ENCODE measurements at regions not wholly inside any gene's neighbourhood (a gene's known extent, or its start where the extent isn't known, plus 50 kb on each side); places are given as distances from the start of the nearest gene placed in this dataset.

DNA sequence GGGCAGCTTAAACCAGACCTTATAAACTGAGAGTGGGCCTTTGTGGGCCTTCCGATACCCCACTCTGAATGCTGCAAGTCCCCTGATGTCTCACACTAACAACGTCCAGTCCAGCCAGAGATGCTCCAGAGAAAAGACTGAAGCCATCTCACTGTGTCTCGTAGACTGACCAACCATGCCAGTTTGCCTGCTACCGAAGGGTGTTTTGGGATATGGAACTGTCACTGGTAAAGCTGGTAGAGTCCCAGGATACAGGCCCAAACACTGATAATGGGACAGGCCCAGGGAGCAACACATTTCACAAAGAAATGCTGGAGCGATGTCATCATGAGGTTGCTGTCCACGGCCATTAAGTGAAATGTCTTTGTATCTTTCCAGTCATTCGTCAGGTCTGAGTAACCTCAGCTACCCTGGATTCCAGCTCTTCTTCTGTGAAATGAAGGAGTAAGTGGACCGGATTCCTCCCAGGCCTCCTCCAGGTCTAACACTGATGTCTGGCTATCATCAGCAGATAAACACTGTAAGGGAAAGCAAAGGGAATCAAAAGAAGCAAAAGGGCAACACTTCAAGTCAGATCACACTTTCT, 81.6 kb downstream of the SLC5A7 start:
- no peak for DNase-seq (ENCODE audit: extremely low read depth, low read depth)

DNA sequence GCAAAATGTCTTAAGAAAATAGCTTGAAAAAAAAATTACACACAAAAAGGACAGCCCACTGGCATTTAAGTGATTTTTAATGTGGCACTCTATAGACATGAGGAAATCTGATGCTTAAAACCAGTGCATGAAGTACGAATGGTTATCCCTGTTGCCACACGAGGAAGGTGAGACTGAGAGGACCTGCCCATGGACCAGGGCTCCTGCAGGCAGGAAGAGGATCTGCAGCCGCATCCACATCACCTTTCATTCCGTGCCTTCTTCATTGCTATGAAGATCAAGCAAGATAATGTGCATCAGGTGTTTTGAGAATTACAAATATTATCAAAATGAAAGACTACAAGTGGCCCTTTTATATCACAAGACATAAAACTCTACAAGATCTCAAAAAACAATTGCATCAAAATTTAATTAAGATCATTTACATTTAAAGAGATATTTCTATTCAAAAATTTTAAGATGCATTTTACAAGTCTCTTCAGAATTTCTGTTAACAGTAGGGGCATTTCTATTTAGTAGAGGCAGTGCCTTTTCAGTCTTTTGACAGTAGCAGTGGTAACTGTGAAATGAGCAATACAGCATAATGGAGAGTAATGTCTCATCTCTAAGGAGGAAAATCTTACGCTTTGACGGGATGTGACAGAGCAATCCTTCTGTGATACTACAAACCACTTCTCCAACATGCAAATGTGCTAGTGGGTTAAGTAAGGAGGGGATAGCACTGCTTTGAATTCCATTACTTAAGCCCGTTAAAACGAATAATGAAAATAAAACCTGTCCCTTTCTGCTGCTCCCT, 83.4 kb downstream of the SLC5A7 start:
- DNase-seq (ENCODE audit: extremely low read depth, low read depth), result no peak

DNA sequence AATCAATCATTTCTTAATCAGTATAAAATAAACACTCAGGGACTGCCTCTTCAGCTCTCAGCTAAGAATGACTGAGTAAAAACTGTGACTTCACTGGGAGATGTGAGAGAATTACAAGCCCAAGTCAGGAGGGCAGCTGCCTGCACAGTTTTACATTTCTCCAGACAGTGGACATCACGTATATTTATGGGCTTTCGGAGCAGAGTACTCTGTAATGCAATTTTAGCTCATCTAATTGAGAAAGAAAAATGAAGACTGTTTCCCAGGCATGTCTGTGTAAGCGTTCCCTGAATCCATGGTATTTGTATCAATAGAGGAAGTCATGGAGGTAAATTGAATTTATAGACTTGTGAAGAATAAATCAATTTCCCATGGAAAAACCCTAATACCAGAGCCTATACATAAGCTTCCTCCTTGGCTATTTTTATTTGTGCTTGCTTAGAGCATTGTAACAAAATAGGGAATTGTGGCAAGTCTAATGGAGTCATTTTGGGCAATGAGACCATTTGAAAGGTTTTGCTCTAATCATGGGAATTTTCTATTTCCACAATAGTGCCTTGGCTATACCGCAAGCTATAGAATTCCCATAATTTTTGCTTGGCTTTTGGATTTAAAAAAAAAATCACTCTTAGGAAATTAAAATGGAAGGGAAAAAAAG, 87.2 kb downstream of the SLC5A7 start:
- no peak for DNase-seq (ENCODE audit: extremely low read depth, low read depth)

DNA sequence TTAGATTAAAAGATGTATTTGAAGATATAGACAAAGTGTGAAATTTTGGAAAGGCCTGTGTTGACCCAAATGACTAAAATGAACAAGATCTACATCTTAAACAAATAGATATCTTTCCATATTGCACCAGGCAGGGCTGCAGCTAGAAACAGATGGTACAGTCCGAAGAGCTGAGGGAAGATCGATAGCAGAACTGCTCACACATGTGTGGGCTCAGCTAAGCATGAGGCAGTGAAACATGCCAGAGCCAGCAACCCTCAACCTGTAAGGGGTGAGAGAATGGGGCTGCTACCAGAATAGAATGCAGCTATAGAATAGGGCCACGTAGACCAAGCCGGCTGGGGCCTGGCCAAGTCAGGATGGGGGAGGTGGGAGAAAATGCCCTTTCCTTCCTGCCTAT, 87.8 kb downstream of the SLC5A7 start:
- DNase-seq (ENCODE audit: extremely low read depth, low read depth), result no peak

DNA sequence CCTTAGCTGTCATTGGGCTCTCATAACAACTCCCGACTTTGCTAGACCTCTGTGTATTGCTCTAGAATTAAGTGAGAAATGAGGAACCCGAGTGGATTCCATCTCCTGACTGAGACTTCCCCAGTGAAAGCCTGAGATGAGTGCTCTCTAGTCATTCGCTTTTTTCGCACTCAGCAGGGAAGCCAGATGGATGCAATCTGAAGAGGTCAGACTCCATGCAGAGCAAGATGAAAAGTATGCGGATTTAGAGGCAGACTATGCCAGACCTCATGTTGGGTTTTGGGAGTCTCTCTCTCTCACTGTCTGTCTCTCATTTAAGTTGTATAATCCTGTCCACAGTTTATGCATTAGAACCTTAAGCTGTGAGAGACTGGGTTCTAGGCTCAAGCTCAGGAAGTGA, 88.6 kb downstream of the SLC5A7 start:
- no peak for DNase-seq (ENCODE audit: extremely low read depth, low read depth)

DNA sequence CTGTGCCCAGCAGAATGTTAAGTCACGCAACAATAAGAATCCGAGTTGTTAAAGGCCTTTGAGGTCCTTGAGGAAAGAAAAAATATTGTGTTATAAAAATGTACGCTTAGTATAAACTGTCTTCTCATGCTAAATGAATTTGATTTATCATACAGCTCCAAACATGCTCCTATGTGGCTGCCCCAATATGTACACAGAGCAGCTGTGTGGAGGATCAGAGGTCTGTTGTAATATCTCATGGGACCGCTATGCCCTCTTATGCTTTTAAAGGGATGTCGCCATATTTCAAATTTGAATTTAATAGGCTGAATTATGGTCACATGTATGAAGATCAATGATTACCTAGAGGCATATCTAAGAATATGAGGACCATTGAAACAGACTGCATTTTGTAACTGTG, 90.2 kb downstream of the SLC5A7 start:
- no peak for DNase-seq (ENCODE audit: extremely low read depth, low read depth)

DNA sequence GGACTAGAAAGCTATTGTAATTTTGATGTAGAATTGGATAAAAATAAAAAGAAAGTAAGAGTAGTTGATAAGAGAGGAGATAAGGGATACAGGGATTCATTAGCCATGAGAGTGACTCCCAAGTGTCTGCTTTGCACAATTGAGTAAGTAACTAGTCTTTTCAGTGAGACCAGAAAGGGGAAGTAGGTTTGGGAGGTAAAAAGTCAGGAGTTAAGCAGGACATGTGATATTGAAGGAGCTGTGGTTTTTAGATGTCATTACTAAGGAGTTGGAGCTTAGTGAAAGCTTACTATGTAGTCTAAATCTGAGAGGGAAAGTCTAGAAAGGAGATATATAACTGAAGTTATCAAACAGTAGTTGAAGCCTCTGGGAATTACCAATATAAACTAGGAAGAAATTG, 93.4 kb downstream of the SLC5A7 start:
- DNase-seq (ENCODE audit: extremely low read depth, low read depth), result no peak

DNA sequence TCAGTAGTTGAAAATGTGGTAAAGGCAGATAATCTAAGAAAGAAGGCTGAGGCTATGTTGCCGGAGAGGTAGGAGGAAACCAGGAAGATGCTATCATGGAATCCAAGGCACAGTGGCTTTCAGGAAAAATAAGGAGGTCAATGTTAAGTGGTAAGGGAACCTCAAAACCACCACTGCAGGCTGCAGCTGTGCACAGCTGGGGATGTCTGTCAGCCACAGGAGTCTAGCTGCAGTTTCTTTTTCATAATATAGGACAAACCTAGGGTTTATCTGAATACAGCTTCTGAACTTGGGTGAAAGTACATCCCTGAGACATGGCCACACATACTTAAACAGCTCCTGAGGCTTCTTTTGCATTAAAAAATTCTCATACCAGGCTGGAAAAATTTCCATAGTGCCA, 93.9 kb downstream of the SLC5A7 start:
- no peak for DNase-seq (ENCODE audit: extremely low read depth, low read depth)

DNA sequence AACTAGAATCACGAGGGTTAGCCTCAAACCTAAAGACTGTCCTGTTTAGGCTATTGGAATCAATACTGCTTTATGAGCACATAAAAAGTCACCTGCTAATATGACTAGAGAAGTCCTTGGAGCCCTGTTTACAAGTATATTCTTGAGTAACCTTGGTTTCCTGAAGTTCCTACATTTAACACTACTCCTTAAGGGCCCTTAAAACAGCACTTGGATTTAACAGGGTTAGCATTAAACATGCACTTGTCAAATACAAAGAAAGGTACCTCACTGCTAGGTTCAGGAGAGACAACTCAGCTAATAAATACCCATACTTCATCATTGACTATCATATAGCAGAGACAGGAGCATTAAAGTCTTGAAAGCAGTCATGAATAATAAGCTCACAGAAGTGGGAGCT, 96.7 kb downstream of the SLC5A7 start:
- DNase-seq (ENCODE audit: extremely low read depth, low read depth), result no peak

DNA sequence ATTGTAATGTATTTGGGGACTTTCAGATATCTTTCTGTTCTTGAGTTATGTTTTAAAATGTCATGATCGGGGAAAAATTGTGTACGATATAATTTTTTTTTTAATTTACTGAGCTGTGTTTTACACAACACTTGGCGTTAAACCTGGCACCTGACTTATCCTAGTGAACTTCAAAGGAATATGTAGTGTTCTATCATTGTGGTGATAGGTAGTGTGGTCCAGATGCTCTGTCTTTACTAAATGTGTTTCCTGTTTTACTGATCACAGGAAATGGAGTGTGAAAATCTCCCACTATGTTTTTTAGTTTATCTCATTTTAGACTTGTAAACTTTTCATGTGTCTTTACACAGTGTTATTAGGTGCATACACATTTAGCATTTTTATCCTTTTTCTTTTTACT, 98.0 kb downstream of the SLC5A7 start:
- no peak for DNase-seq (ENCODE audit: extremely low read depth, low read depth)

DNA sequence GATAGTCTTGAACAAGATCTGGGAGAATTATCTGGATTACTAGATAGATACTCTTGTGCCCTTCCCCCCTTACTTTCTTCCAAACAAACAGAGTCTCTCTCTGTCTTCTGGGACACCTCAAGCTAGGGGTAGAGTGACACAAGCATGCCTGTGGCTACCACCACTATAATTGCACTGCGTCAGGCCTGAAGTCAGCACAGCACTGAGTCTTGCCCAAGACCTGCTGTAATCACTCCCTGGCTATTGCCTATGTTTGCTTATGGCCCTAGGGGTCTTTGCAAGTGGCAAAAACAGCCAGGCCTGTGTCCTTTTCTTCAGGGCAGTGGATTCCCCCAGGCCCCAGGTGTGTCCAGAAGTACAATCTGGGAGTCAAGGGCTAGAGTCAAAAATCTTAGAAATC, 106.6 kb downstream of the SLC5A7 start:
- no peak for DNase-seq (ENCODE audit: extremely low read depth, low read depth)

DNA sequence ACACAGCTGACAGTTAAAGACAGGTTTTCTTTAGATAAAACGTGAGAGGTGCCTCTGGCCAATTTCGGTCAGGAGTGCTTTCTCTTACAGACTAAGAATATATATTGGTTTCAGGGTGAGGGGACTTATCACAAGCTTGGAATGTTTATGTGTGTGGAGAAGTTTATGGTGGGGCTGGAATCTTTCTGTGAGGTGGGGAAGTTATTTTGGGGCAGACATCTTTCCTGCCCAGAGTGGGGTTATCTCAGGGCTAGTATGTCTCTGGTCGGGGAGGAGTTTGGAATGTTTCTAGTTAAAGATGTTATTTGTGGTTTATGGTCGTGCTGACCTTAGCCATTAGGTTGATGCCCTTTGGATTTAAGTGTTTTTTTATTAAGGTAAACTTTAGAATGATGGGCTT, 115.2 kb downstream of the SLC5A7 start:
- DNase-seq (ENCODE audit: extremely low read depth, low read depth), result no peak

DNA sequence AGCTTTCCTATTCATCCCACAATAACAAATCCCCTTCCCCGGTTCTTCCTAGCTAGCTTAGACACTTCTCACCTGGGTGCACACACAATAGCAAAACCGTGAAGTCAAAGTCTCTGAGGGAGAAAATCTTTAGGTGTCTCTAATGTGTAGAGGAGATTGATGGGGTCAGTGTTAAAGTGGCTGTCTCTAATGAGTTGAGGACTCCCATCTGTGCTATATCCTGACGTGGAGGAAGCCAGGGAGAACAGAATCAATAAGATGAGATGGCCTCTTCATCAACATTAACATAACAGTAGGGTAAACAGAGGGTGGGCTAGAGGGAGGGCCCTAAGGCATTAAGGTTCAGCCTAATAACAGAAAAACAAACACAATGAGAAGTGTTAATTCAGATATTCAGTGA, 120.4 kb downstream of the SLC5A7 start:
- no peak for DNase-seq (ENCODE audit: extremely low read depth, low read depth)

DNA sequence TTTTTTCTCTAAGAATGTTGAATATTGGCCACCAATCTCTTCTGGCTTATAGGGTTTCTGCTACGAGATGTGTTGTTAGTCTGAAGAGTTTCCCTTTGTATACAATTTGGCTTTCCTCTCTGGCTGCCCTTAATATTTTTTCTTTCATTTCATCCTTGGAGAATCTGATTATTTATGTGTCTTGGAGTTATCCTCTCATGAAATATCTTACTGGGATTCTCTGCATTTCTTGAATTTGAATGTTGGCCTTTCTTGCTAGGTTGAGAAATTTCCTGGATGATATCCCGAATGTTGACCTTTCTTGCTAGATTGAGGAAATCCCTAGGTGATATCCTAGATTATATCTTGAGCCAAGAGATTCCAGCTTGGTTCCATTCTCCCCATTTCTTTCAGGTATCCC, 125.6 kb downstream of the SLC5A7 start:
- DNase-seq (ENCODE audit: extremely low read depth, low read depth), result no peak

DNA sequence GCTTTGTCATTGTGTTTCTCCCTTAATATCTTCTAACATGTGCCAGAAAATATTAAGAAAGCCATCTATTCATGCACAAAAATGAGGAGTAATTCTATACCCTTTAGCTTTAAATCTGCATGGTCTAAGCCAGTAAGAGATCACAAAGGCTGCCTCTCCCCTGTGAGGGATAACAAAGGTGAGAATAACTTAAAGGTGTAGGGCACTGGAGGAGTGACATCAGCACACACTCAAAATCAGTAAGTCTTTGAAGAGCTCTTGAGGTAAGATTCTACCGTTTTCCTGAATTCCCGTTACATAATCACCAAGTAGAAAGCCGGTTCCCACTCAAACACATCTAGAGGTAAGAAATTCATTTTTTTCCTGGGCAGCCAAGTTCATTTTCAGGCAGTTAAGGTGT, 123.9 kb upstream of the SULT1C3 start:
- DNase-seq (ENCODE audit: extremely low read depth, low read depth), result no peak

DNA sequence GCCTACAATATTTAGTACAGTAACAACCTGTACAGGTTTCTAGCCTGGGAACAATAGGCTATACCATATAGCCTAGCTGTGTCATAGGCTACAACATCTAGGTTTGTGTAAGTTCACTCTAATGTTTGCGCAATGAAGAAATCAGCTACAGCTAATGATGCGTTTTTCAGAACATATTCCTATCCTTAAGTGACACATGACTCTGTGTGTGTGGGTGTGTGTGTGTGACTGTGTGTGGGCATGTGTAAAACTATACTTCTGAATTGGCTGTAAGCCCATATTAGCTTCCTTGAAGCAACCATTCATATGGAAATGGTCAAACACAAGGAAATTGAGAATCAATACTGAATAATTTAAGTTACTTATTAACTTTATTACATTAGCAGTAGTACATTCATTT, 120.8 kb upstream of the SULT1C3 start:
- DNase-seq (ENCODE audit: extremely low read depth, low read depth), result no peak

DNA sequence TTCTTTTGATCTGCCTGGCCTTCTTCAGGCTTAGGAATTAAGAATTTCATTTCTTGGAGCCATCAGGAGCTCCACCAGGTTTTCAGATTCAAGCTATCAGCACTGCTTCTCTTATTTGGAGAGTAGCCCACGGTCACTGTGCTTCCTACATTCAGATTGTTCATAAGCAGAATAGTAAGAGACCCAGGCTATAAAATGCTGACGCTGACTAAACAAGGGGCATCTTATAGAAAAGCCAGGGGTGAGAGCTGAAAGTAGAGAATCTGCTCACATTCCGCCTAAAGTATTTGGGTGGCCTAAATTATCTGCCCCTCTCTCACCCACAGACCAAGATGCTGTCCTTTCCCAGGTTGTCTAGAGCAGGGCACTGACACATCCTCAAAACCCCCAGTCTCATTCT, 120.3 kb upstream of the SULT1C3 start:
- DNase-seq (ENCODE audit: extremely low read depth, low read depth), result no peak

DNA sequence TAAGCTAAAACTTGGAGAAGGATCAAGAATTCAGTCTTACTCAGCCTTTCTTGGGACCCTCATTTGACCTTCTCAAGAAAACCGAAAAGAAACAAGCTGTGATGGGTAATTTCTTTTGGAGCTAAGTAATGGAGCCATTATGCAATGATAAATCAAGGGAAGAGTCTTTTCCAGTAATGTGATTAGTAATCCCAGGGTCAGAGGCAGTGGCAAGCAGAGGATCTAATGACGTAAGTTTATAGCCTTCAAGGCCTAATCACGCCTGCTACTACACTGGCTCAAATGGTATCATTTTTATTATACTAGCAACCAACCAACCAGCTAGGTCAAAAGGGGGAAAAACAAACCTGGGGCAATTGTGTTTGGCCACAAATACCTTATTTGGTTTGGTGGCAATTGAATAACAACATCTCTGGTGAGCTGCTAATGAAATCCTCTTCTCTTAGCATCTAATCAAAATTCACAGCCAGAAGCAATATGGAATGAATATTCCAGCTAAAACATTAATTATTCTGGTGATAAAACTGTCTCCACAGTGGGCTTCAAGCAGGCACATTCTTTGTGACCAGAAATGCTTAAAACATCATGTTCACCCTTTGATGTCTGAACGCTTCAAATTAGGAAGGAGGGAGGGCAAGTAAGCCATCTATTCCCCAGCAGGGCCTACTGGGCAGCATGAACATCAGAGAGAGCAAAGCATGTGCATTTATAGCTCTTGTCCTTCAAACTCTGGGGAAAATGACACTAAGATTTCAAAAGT, 114.9 kb upstream of the SULT1C3 start:
- DNase-seq (ENCODE audit: extremely low read depth, low read depth), result no peak

DNA sequence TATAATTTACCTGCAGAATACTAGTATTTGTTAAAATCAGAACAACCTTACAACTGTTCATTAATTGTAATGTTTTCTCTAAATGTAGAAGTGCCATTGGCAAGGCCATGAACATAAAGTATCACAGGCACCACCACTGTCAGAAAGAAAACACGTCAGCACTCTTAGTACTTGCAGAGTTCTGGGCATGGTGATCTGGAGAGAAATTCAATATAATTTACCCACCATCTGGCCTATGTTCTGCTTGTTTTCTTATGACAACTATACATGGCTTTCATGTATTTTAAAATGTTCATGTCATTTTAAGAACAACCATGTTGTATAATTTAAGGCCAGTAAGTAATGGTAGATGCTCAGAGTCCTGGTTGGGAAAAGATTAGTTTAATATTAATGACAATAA, 114.2 kb upstream of the SULT1C3 start:
- DNase-seq (ENCODE audit: extremely low read depth, low read depth), result no peak

DNA sequence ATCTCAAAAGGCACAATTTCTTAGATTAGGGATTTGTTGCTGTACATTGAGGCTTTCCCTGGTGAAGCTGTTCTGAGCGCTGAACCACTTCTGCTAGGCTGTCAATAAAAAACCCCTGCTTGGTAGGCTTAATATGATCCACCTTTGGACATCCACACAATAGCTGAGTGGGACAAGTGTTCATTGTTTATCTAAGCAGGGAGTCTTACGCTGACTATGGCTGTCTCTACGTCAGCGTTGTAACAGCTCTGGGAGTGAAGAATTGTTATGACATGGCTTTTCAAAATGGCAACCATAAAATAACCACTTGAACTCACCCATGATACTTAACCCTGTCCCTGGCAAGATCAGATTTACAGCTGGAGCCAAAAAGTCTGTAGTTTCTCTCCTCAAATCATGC, 111.5 kb upstream of the SULT1C3 start:
- no peak for DNase-seq (ENCODE audit: extremely low read depth, low read depth)

DNA sequence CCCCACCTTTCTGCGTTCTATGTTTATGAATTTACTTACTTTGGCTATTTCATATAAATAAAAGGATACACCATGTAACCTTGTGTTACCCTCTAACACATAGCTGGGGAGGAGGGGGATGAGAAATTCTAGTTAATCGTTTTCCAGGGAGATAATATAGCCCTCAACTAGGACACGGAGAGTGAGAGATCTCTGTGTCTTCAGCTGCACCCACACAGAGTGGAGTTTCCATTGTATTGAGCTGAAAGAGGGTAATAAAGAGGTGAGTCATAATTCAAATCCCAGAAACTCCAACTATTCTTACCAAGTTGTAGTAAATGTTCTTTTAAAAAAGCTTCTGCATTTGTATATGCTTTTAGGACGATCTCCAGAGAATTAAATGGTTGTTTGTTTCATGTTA, 110.1 kb upstream of the SULT1C3 start:
- DNase-seq (ENCODE audit: extremely low read depth, low read depth), result no peak

DNA sequence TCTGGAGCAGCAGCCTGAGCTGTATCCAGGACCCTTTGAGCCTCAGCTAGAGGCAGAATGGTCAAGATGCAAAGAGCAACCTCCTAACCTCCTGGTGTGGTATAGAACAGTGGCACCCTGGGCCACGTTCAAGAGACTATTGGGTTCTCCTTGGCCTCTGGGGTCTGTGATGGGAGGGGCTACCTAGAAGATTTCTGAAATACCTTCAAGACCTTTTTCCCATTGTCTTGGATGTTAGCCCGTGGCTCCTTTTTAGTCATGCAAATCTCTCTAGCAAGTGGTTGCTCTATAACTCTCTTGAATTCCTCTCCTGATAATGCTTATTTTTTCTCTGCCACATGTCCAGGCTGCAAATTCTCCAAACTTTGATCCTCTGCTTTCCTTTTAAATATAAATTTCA, 106.3 kb upstream of the SULT1C3 start:
- no peak for DNase-seq (ENCODE audit: extremely low read depth, low read depth)

Measured in NCI-H460 (cell line).